ENCODE measurements at regions not wholly inside any gene's neighbourhood (a gene's known extent, or its start where the extent isn't known, plus 50 kb on each side); places are given as distances from the start of the nearest gene placed in this dataset.

- DNase-seq (ENCODE audit: low spot score): no peak
These were observed 54.0 kb upstream of the EYA4 start for GRCh38 chr6:133187114-133187513.

GRCh38 chr6:133187657-133188453 lies 53.3 kb upstream of the EYA4 start:
- DNase-seq (ENCODE audit: low spot score): no peak

GRCh38 chr6:133190912-133191311 lies 50.2 kb upstream of the EYA4 start:
- DNase-seq (ENCODE audit: low spot score): no peak

- DNase-seq (ENCODE audit: low spot score): no peak
These were observed 49.8 kb upstream of the EYA4 start for GRCh38 chr6:133191323-133191722.

All from SW480 (cell line).